Right renal pelvis (tissue), 4 donors: ENCODE measurements at regions not wholly inside any gene's neighbourhood (a gene's known extent, or its start where the extent isn't known, plus 50 kb on each side); places are given as distances from the start of the nearest gene placed in this dataset.

ENCODE experiments used
- DNase-seq, 4 donors: peaks; one replicate each; pipeline ENCODE4 v3.0.0-alpha.2; 2013; ENCODE audit warnings: low read depth in 4 of 4, low spot score in 3 of 4, missing footprints in 1 of 4

GRCh38 chr18:51687845-51688585 lies 490.5 kb upstream of the MEX3C start:
- DNase-seq: no peak

GRCh38 chr18:51692612-51693011 lies 495.1 kb upstream of the MEX3C start:
- no peak for DNase-seq

- no peak for DNase-seq
Measured at GRCh38 chr18:51711298-51711889, 513.9 kb upstream of the MEX3C start.

- no peak for DNase-seq
Measured at GRCh38 chr18:51712821-51713220, 515.3 kb upstream of the MEX3C start.

GRCh38 chr18:51716277-51716676 lies 518.8 kb upstream of the MEX3C start:
- no peak for DNase-seq

GRCh38 chr18:51721388-51721787 lies 523.9 kb upstream of the MEX3C start:
- no peak for DNase-seq

GRCh38 chr18:51721996-51722395 lies 524.5 kb upstream of the MEX3C start:
- no peak for DNase-seq

GRCh38 chr18:51724790-51725721 lies 527.6 kb upstream of the MEX3C start:
- no peak for DNase-seq

GRCh38 chr18:51726614-51727013 lies 529.1 kb upstream of the MEX3C start:
- DNase-seq: no peak

GRCh38 chr18:51727780-51728179 lies 530.3 kb upstream of the MEX3C start:
- DNase-seq: no peak

GRCh38 chr18:51731070-51731469 lies 533.6 kb upstream of the MEX3C start:
- no peak for DNase-seq

- no peak for DNase-seq
Measured at GRCh38 chr18:51734576-51734975, 537.1 kb upstream of the MEX3C start.

- DNase-seq: no peak
Measured at GRCh38 chr18:51739044-51739666, 541.7 kb upstream of the MEX3C start.

- no peak for DNase-seq
Measured at GRCh38 chr18:51751901-51752300, 554.4 kb upstream of the MEX3C start.

GRCh38 chr18:51753365-51754057 lies 556.0 kb upstream of the MEX3C start:
- DNase-seq: no peak

- no peak for DNase-seq
Measured at GRCh38 chr18:51754566-51754965, 557.1 kb upstream of the MEX3C start.

- no peak for DNase-seq
Measured at GRCh38 chr18:51757255-51757924, 559.9 kb upstream of the MEX3C start.

- no peak for DNase-seq
Measured at GRCh38 chr18:51762373-51762772, 564.9 kb upstream of the MEX3C start.

- DNase-seq: no peak
Measured at GRCh38 chr18:51765606-51766360, 568.3 kb upstream of the MEX3C start.
